ENCODE measurements at regions not wholly inside any gene's neighbourhood (a gene's known extent, or its start where the extent isn't known, plus 50 kb on each side); places are given as distances from the start of the nearest gene placed in this dataset.

- no peak for TF ChIP-seq CTCF (IDR thresholded peaks at IDR 0.05)
- no peak for TF ChIP-seq POLR2A (IDR thresholded peaks at IDR 0.05)
Measured at GRCh38 chr3:80612366-80612765, 844.6 kb upstream of the ROBO1 start.

Measured in testis (tissue), 2 donors.